GM19328 (cell line): ENCODE measurements at regions not wholly inside any gene's neighbourhood (a gene's known extent, or its start where the extent isn't known, plus 50 kb on each side); places are given as distances from the start of the nearest gene placed in this dataset.

Experiments used
- ATAC-seq: cut with Tn5 transposase; IDR thresholded peaks from one replicate; pipeline ENCODE4 v1.9.1; 2021; ENCODE audit warnings: mild to moderate bottlenecking, moderate library complexity; ENCODE audit not compliant: unreplicated experiment

- ATAC-seq = no peak
Measured at GRCh38 chr6:157769776-157770426, 53.1 kb upstream of the SNX9 start.

DNA sequence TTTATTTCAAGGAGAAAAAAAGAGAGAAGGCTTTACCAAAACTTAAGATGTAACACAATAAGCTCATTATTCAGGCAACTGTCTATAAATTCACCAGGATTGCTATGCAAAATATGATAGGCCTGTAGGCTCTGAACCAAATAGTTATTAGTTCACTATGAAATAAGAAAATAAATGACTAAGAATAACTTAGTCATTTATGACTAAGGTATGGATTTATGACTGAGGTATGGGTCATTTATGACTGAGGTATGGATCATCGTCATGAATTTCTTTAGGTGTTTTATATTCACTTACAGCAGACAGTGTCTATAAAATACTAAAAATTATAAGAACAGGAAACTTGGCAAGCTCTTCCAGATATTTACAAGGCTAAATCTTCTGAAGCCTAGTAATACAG lies 52.1 kb upstream of the SNX9 start:
- no peak for ATAC-seq

DNA sequence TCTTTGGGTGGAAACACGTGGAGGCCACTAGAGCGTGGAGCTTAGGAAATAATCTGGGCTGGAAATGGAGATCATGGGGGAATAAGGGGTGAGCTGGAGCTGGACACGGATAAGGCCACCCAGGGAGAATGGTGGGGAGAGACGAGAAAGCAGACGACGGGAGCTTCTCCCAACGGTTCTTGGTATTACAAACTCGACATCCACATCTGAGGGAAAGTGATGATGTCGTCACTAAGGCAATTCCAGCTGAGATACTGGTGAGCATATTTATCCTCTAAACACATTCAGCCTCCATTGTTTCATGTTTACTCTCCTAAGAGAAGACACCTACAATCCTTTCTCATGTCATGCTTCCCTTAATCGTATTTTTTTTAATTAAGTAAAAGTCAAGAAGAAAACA lies 50.2 kb upstream of the SNX9 start:
- no peak for ATAC-seq
